Umbilical cord (tissue), 1 donor: ENCODE measurements at regions not wholly inside any gene's neighbourhood (a gene's known extent, or its start where the extent isn't known, plus 50 kb on each side); places are given as distances from the start of the nearest gene placed in this dataset.

ENCODE experiments used
- DNase-seq: peaks from one replicate; pipeline ENCODE4 v3.0.0-alpha.2; 2015; ENCODE audit warnings: low spot score

GRCh38 chr4:126221282-126221681 lies 906.5 kb downstream of the FAT4 start:
- no peak for DNase-seq

GRCh38 chr4:126221717-126222340 lies 907.1 kb downstream of the FAT4 start:
- DNase-seq, result peak; percentile 15

- DNase-seq, result no peak
Measured at GRCh38 chr4:126223784-126224407, 909.1 kb downstream of the FAT4 start.

GRCh38 chr4:126227428-126227827 lies 912.7 kb downstream of the FAT4 start:
- DNase-seq, result no peak

GRCh38 chr4:126230269-126230668 lies 915.5 kb downstream of the FAT4 start:
- no peak for DNase-seq

- no peak for DNase-seq
Measured at GRCh38 chr4:126233483-126233882, 918.7 kb downstream of the FAT4 start.

- DNase-seq, result no peak
Measured at GRCh38 chr4:126238013-126238412, 923.3 kb downstream of the FAT4 start.

- DNase-seq, result no peak
Measured at GRCh38 chr4:126241634-126242033, 926.9 kb downstream of the FAT4 start.

GRCh38 chr4:126242679-126243390 lies 928.1 kb downstream of the FAT4 start:
- peak; percentile 24 for DNase-seq

- no peak for DNase-seq
Measured at GRCh38 chr4:126247409-126247808, 932.7 kb downstream of the FAT4 start.

- DNase-seq, result no peak
Measured at GRCh38 chr4:126250006-126250405, 935.3 kb downstream of the FAT4 start.

- DNase-seq, result no peak
Measured at GRCh38 chr4:126251169-126251568, 936.4 kb downstream of the FAT4 start.

- no peak for DNase-seq
Measured at GRCh38 chr4:126262665-126263064, 947.9 kb downstream of the FAT4 start.

GRCh38 chr4:126264839-126265238 lies 950.1 kb downstream of the FAT4 start:
- no peak for DNase-seq

- DNase-seq, result no peak
Measured at GRCh38 chr4:126265888-126266287, 951.1 kb downstream of the FAT4 start.

- no peak for DNase-seq
Measured at GRCh38 chr4:126267689-126268088, 952.9 kb downstream of the FAT4 start.

- DNase-seq, result no peak
Measured at GRCh38 chr4:126268106-126268505, 953.4 kb downstream of the FAT4 start.

GRCh38 chr4:126269106-126269505 lies 954.4 kb downstream of the FAT4 start:
- no peak for DNase-seq

GRCh38 chr4:126271292-126271691 lies 956.5 kb downstream of the FAT4 start:
- peak; percentile 10 for DNase-seq

GRCh38 chr4:126273746-126274145 lies 959.0 kb downstream of the FAT4 start:
- DNase-seq, result no peak

- no peak for DNase-seq
Measured at GRCh38 chr4:126291886-126292285, 977.1 kb downstream of the FAT4 start.

- DNase-seq, result no peak
Measured at GRCh38 chr4:126298271-126298670, 983.5 kb downstream of the FAT4 start.
